Panc1 (cell line): ENCODE measurements at regions not wholly inside any gene's neighbourhood (a gene's known extent, or its start where the extent isn't known, plus 50 kb on each side); places are given as distances from the start of the nearest gene placed in this dataset.

ENCODE experiments used
- ATAC-seq: fragments of 200-7000 bp; cut with Tn5 transposase; 2 replicates; pipeline ENCODE4 v1.9.1; 2020; ENCODE audit warnings: mild to moderate bottlenecking, moderate library complexity
- BruUV-seq: library from RNA; stranded (reverse); fragments of 400-500 nt; replicated peaks from 2 replicates; lab custom pipeline; 2021; lab: Mats Ljungman, UMichigan
- CTCF ChIA-PET: fragments of 300-600 bp; sonication (Branson Sonifier 250); formaldehyde crosslinking; loops from one replicate; lab custom pipeline; 2022; ENCODE audit warnings: antibody characterized with exemption; lab: Charles Lee
- POLR2A ChIA-PET: fragments of 300-600 bp; sonication (Branson Sonifier 250); formaldehyde crosslinking; loops from one replicate; lab custom pipeline; 2022; ENCODE audit warnings: antibody characterized with exemption; lab: Charles Lee
- DNase-seq: peaks from one replicate; pipeline ENCODE4 v3.0.0-alpha.2; 2010; ENCODE audit warnings: low read depth, low spot score
- H3K27ac ChIP-seq: 2 replicates; pipeline ENCODE4 v1.5.1; 2011; ENCODE audit warnings: mild to moderate bottlenecking, low read length, inconsistent platforms
- H3K27me3 ChIP-seq: fragments of 200-500 bp; sonication (Bioruptor generic); 2 replicates; pipeline ENCODE4 v1.6.0; 2014; ENCODE audit warnings: low read length, inconsistent platforms; ENCODE audit not compliant: control insufficient read depth, insufficient read depth
- H3K36me3 ChIP-seq: fragments of 200-500 bp; sonication (Bioruptor generic); 2 replicates; pipeline ENCODE4 v1.5.1; 2014; ENCODE audit warnings: inconsistent platforms, mild to moderate bottlenecking, low read length, moderate library complexity; ENCODE audit not compliant: control insufficient read depth, insufficient read depth
- H3K4me1 ChIP-seq: 2 replicates; pipeline ENCODE4 v1.5.1; 2011; ENCODE audit warnings: inconsistent platforms, mild to moderate bottlenecking, low read length, moderate library complexity; ENCODE audit not compliant: control insufficient read depth, insufficient read depth
- H3K4me3 ChIP-seq, 2 experiments: 2 replicates each; pipeline ENCODE4 v1.5.1; 2011 to 2012; ENCODE audit warnings: low read depth in 2 of 2, low read length in 2 of 2, mild to moderate bottlenecking in 2 of 2, inconsistent platforms in 1 of 2, moderate library complexity in 1 of 2
- H3K9me3 ChIP-seq: fragments of 200-500 bp; sonication (Bioruptor generic); 2 replicates; pipeline ENCODE4 v1.5.1; 2014; ENCODE audit warnings: low read depth, mild to moderate bottlenecking, inconsistent platforms, low read length, moderate library complexity; ENCODE audit not compliant: control insufficient read depth, insufficient read depth
- POLR2AphosphoS5 ChIP-seq: IDR thresholded peaks from 2 replicates; pipeline ENCODE4 v1.6.1; 2012; ENCODE audit warnings: mild to moderate bottlenecking, low read depth, low read length, moderate library complexity
- SIN3A ChIP-seq: IDR thresholded peaks from 2 replicates; pipeline ENCODE4 v1.6.1; 2012; ENCODE audit warnings: low read depth, mild to moderate bottlenecking, low read length, moderate library complexity, borderline replicate concordance; ENCODE audit not compliant: insufficient read depth
- TCF7L2 ChIP-seq: IDR thresholded peaks from 2 replicates; pipeline ENCODE4 v1.6.1; 2011; ENCODE audit warnings: mild to moderate bottlenecking, low read depth, low read length, inconsistent platforms
- in situ Hi-C: cut with HindIII; loops from 2 replicates; pipeline ENCODE4 v1.10.0; 2016; ENCODE audit warnings: low sequenced_read_pairs, low pct_unique_long_range_greater_than_20kb
- intact Hi-C: fragments of 100-400 bp; cut with micrococcal nuclease; formaldehyde crosslinking; loops from one replicate; pipeline ENCODE4 v1.10.0; 2022; ENCODE audit not compliant: unreplicated experiment
- TF ChIP-seq, protein P1 (sequence below), 2 experiments: IDR thresholded peaks; 2 replicates each; pipeline ENCODE4 v1.6.1; 2011 to 2012; ENCODE audit warnings: low read depth in 2 of 2, control low read depth in 1 of 2, low read length in 1 of 2, mild to moderate bottlenecking in 1 of 2, moderate library complexity in 1 of 2; ENCODE audit not compliant: insufficient read depth in 1 of 2
- TF ChIP-seq, protein P2 (sequence below): fragments of 450-650 bp; IDR thresholded peaks from 2 replicates; pipeline ENCODE4 v1.5.1; 2017; ENCODE audit warnings: mild to moderate bottlenecking

DNA sequence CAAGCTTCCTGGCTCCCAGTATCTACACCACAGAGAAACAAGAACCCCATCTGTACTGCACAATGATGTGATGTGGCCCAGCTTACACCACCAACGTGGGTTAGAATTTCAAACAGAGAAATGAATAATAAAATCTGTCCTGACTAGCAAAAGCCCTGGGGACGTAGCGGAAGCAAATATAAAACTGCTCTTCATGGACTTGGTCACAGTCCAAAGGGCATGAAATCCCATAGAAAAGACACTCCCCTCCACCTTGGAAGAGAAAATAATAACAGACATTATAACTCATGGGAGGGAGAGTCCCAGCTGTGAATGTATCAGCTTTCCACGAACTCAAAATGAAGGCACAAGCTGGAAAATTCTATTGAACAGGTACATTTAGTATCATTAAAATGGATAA lies 205.3 kb upstream of the GALNT17 start:
- Histone ChIP-seq H3K4me3 (no peak overlapping the region), H3K27me3 (no peaks in the 10 kb centered on the region), H3K36me3 (no peaks in the 10 kb centered on the region), H3K27ac (no peak overlapping the region), H3K4me1 (no peaks in the 10 kb centered on the region), H3K9me3 (no peaks in the 10 kb centered on the region)
- POLR2A ChIA-PET, result no interaction called here
- TF ChIP-seq, protein P1, sequence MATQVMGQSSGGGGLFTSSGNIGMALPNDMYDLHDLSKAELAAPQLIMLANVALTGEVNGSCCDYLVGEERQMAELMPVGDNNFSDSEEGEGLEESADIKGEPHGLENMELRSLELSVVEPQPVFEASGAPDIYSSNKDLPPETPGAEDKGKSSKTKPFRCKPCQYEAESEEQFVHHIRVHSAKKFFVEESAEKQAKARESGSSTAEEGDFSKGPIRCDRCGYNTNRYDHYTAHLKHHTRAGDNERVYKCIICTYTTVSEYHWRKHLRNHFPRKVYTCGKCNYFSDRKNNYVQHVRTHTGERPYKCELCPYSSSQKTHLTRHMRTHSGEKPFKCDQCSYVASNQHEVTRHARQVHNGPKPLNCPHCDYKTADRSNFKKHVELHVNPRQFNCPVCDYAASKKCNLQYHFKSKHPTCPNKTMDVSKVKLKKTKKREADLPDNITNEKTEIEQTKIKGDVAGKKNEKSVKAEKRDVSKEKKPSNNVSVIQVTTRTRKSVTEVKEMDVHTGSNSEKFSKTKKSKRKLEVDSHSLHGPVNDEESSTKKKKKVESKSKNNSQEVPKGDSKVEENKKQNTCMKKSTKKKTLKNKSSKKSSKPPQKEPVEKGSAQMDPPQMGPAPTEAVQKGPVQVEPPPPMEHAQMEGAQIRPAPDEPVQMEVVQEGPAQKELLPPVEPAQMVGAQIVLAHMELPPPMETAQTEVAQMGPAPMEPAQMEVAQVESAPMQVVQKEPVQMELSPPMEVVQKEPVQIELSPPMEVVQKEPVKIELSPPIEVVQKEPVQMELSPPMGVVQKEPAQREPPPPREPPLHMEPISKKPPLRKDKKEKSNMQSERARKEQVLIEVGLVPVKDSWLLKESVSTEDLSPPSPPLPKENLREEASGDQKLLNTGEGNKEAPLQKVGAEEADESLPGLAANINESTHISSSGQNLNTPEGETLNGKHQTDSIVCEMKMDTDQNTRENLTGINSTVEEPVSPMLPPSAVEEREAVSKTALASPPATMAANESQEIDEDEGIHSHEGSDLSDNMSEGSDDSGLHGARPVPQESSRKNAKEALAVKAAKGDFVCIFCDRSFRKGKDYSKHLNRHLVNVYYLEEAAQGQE (IDR thresholded peaks at IDR 0.05; ENCODE audit: insufficient read depth in 1 of 2, low read depth in 2 of 2, low read length in 1 of 2), result no peak
- TF ChIP-seq SIN3A (no peak), TCF7L2 (no peak), POLR2AphosphoS5 (no peak)
- TF ChIP-seq, protein P2, sequence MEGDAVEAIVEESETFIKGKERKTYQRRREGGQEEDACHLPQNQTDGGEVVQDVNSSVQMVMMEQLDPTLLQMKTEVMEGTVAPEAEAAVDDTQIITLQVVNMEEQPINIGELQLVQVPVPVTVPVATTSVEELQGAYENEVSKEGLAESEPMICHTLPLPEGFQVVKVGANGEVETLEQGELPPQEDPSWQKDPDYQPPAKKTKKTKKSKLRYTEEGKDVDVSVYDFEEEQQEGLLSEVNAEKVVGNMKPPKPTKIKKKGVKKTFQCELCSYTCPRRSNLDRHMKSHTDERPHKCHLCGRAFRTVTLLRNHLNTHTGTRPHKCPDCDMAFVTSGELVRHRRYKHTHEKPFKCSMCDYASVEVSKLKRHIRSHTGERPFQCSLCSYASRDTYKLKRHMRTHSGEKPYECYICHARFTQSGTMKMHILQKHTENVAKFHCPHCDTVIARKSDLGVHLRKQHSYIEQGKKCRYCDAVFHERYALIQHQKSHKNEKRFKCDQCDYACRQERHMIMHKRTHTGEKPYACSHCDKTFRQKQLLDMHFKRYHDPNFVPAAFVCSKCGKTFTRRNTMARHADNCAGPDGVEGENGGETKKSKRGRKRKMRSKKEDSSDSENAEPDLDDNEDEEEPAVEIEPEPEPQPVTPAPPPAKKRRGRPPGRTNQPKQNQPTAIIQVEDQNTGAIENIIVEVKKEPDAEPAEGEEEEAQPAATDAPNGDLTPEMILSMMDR, result no peak
- DNase-seq (no peak), ATAC-seq (no peak)
- intact Hi-C loops (no loop called here), in situ Hi-C loops (no loop called here)
- no TSS peak for BruUV-seq
- CTCF ChIA-PET, result no interaction called here

DNA sequence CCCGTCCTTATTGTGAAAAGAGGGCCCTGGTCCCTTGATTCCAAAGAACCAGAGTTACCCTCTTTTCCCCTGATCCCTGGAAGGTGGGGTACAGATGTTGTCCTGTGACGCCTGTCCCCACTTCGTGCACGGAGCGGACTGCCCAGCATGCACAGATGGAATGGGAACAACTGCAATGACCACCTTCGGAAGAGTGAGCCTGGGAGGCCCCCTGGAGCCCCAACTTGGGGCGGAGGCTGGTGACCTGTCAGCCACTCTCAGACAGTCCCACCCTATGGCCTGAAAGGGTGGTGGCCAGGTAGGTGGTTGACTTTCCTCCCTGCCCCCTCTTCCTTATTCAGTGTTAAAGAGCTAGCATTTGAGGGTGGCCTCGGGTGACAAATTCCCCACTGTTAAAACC lies 196.6 kb upstream of the GALNT17 start:
- no peak overlapping the region for H3K4me3 ChIP-seq
- H3K4me1 ChIP-seq, result no peaks in the 10 kb centered on the region
- no peak for TF ChIP-seq SIN3A
- TF ChIP-seq TCF7L2, result no peak
- intact Hi-C loops (no loop called here), in situ Hi-C loops (no loop called here)
- no peaks in the 10 kb centered on the region for H3K9me3 ChIP-seq
- DNase-seq (no peak), ATAC-seq (no peak)
- no peak overlapping the region for H3K27ac ChIP-seq
- no peaks in the 10 kb centered on the region for H3K27me3 ChIP-seq
- BruUV-seq, result no TSS peak
- H3K36me3 ChIP-seq, result no peaks in the 10 kb centered on the region
- ChIA-PET CTCF (no interaction called here), POLR2A (no interaction called here)

DNA sequence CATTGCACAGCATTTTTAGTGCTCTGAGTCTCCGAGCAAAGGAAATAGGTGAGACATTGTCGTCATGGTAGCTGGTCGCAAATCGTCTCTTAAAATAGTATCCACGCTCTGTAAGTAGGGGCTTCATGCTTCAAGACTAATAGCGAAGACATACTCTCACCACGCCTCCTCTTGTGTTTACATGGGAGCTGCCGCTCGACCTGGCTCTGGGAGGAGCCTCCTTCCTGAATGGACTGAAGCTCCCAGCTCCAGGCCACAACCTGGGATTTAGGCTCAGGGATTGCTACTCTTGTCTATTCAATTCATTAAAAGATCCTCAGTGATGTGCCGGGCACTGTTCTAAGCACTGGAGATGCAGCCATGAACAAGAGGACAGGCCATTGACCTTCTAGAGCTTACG lies 196.1 kb upstream of the GALNT17 start:
- DNase-seq (no peak), ATAC-seq (no peak)
- in situ Hi-C loops, result no loop called here
- ChIA-PET CTCF (no interaction called here), POLR2A (no interaction called here)
- Histone ChIP-seq H3K4me1 (no peaks in the 10 kb centered on the region), H3K9me3 (no peaks in the 10 kb centered on the region), H3K4me3 (no peak overlapping the region), H3K27ac (no peak overlapping the region), H3K36me3 (no peaks in the 10 kb centered on the region), H3K27me3 (no peaks in the 10 kb centered on the region)
- BruUV-seq, result no TSS peak
- intact Hi-C loops, result no loop called here
- TF ChIP-seq, protein P2, result no peak
- TF ChIP-seq, protein P1 (IDR thresholded peaks at IDR 0.05; ENCODE audit: insufficient read depth in 1 of 2, low read depth in 2 of 2, low read length in 1 of 2), result no peak
- TF ChIP-seq TCF7L2, result no peak
